ENCODE measurements at regions not wholly inside any gene's neighbourhood (a gene's known extent, or its start where the extent isn't known, plus 50 kb on each side); places are given as distances from the start of the nearest gene placed in this dataset.

DNA sequence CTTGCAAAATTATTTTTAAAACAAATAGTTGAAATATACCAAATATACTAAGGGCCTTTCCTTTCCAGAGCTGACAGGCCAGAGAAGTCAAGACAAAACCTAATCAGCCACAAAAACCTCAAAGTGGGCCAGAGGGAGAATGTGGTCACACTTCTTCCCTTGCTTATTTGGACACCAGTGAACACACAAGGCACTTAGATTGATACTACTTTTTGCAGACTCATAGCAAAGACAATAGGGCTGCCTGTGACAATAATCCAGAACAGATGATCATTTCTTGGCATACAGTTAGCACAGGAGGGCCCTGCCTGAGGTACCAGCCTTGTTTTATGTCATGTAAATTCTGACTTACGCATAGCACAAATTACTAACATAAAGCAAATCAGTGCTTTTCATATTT lies 215.7 kb upstream of the NEIL3 start:
- no peak for TF ChIP-seq EZH2phosphoT487 (IDR thresholded peaks at IDR 0.05; ENCODE audit: borderline replicate concordance, low read depth, low read length)
- TF ChIP-seq, protein P1, sequence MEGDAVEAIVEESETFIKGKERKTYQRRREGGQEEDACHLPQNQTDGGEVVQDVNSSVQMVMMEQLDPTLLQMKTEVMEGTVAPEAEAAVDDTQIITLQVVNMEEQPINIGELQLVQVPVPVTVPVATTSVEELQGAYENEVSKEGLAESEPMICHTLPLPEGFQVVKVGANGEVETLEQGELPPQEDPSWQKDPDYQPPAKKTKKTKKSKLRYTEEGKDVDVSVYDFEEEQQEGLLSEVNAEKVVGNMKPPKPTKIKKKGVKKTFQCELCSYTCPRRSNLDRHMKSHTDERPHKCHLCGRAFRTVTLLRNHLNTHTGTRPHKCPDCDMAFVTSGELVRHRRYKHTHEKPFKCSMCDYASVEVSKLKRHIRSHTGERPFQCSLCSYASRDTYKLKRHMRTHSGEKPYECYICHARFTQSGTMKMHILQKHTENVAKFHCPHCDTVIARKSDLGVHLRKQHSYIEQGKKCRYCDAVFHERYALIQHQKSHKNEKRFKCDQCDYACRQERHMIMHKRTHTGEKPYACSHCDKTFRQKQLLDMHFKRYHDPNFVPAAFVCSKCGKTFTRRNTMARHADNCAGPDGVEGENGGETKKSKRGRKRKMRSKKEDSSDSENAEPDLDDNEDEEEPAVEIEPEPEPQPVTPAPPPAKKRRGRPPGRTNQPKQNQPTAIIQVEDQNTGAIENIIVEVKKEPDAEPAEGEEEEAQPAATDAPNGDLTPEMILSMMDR (conservative IDR thresholded peaks at IDR 0.05; ENCODE audit: low read length): no peak
